HG02973 (cell line): ENCODE measurements at regions not wholly inside any gene's neighbourhood (a gene's known extent, or its start where the extent isn't known, plus 50 kb on each side); places are given as distances from the start of the nearest gene placed in this dataset.
"Not testable (repeated sequence)": the region's sequence is repeated elsewhere in the genome, so short reads cannot be mapped to it uniquely, and the experiment has no call there.

Experiments
- ATAC-seq: cut with Tn5 transposase; IDR thresholded peaks from one replicate; pipeline ENCODE4 v1.9.1; 2021; ENCODE audit warnings: moderate library complexity; ENCODE audit not compliant: unreplicated experiment

DNA sequence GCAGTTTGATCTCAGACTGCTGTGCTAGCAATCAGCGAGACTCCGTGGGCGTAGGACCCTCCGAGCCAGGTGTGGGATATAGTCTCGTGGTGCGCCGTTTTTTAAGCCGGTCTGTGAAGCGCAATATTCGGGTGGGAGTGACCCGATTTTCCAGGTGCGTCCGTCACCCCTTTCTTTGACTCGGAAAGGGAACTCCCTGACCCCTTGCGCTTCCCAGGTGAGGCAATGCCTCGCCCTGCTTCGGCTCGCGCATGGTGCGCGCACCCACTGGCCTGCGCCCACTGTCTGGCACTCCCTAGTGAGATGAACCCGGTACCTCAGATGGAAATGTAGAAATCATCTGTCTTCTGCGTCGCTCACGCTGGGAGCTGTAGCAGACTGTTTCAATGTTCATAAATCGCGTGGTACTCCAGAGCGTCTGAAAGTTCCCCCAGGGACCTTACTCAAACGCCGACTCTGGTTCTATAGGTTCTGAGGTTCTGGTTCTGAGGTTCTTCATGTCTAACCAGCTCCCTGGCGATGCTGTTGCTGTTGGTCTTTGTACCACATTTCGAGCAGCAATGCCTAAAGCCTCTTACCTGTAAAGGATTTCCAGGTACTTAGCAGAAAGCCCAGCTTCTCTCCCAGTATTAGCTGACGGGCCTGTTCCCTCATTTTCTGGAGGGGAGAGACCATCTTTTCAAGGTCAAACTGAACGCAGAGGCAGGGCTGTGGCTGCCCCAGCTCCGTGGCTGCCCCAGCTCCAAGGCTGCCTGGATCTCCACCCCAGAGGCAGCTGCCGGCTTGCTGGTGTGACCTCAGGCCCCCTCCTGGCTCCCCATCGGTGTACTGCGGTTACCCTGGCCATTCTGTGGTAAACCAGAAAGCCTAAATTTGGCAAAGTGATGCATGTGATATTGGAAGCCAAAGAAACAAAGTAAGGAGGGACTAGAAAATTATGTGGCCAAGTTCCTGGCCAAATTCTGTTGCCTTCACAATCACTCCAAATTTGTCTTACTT lies 207.9 kb downstream of the RAB11FIP2 start:
- not testable (repeated sequence) for ATAC-seq

DNA sequence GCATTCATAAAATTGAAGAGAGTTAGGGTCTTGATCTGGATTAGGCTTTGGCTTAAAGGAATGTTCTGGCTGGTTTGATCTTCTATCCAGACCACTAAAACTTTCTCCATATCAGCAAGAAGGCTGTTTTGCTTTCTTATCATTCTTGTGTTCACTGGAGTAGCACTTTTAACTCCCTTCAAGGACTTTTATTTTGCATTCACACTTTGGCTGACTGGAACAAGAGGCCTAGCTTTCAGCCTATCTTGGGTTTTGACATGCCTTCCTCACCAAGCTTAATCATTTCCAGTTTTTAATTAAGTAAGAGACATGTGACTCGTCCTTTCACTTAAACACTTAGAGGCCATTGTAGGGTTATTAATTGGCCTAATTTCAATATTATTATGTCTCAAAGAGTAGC lies 190.3 kb downstream of the RAB11FIP2 start:
- ATAC-seq: not testable (repeated sequence)

DNA sequence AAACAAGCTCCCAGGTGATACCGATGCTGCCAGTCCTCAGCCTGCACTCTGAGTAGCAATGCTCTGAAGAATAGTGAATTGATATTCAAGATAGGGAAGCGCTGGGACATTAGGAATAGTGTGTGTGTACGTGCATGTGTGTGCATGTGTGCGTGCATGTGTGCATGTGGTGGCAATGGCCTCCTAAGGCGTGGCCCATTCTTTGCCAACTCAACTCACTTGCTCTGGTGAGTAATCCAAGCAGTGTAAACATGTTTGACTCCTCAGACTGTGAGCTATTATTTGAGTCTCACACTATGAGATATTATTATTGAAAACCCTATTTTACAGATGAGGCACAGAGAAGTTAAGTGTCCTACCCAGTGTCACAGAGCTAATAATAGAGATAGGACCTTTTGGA lies 186.6 kb downstream of the RAB11FIP2 start:
- no peak for ATAC-seq

DNA sequence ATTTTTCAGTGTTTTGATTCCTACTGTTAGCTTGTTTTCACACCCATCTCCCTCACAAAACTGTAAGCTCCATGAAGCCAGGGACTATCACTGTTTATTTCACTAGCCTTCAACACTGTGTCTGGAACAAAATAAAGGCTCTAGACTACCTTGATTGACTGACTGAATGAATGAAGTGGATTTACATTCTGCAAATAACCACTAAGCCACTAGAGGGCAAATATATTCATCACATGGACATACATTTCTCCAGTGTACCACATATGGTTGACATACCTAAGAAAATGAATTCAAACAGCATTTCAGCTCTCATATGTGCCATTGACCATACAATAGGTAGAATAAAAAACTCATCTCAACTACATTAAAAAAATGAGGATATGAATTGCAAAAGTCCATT lies 185.9 kb downstream of the RAB11FIP2 start:
- ATAC-seq: no peak

DNA sequence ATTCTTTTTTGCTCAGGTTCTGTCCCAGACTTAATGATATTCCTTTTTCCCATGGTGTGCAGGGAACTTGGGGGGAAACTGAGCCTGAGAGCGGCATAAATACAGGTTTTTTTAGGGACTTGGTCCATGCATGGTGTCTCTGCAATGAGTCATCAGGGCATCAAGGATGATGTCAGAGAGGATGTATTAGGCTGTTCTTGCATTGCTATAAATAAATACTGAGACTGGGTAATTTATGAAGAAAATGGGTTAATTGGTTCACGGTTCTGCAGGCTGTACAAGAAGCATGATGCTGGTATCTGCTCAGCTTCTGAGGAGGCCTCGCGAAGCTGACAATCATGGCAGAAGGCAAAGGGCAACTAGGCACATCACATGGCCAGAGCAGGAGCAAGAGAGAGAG lies 185.4 kb downstream of the RAB11FIP2 start:
- no peak for ATAC-seq

DNA sequence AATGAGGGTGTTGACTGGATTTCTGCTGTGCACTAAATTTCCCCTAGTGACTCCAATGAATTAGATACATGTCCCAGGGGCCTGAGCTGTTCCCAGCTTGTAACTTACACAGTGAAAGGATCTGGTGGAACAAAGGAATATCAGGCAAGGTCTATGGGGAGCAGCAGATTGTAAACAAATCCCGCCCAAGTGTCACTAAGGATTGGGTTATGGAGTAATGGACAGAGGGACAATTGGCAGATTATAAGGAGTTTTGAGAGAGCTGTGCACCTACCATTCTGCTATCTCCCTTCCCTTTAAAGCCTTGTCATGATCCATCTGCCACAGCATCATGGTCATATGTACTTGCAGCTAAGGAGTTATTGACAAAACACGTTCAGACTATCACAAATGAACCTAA lies 183.0 kb downstream of the RAB11FIP2 start:
- no peak for ATAC-seq

DNA sequence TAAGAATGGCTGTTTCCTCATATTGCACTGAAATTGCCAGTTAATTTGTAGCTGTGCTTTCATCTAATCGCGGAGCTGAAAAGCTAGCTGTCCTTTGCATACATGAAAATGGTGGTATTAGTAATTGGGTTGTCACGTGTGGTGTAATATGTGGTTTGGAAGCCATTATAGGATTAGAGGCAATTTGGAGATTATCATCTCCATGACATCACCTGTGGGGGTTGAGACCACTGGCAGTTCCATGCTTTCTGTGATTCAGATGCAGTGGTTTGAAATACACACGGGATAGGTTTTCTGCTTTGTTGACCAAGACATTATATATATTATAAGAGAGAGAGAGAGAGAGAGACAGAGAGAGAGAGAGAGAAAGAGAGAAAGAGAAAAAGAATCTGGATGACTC lies 180.8 kb downstream of the RAB11FIP2 start:
- no peak for ATAC-seq

DNA sequence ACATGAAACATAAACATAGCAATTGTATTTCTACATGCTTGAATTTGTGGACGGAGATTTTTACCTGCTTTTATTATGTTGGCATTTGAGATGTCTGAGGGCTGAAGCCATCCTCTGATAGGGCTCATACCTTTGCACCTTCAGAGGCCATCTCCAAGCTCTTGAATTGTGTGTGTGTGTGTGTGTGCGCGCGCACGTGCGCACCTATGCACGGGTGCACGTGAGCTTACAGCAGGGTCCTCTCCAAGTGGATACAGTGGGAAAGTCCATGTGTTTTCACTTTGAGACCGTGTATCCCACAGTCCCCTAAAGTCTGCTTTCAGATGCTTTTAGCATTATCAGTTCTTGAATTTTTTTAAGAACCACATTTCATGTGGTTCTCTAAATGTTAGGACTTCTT lies 178.6 kb downstream of the RAB11FIP2 start:
- no peak for ATAC-seq

DNA sequence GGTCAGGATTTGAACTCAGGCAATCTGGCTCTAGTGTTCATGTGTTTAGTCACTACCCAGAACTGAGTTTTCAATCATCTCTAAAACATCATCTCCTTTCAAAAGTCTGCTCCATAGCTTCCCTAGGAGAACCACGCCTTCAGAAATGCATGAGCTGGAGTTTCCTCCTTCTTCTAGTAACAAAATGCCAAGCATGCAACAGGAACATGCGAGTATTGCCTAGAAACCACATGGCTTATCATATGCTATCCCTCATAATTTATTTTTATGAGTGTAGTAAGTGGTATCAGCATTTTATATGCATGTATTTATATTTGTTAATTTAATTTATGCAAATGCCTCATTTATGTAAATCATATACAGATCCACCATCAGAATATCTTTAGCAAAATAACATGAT lies 170.9 kb downstream of the RAB11FIP2 start:
- no peak for ATAC-seq

DNA sequence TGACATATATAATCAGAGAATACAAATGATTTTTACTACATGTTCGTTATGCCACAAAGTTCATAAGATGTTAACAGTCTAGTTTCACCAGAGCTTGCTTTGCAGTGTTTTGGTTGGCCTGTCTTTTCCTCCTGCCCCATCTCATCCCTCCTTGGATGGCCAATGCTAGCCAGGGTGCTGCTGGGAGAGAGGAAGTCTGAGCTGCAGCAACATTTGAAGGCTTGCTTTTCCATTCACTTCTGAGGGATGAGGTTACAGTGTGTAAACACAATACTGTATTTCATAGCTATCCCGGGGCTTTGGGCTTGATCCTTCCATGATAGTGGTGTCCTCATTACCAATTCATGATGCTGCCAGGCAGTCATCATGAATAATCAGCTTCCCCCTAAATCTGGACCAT lies 170.5 kb downstream of the RAB11FIP2 start:
- ATAC-seq: no peak

DNA sequence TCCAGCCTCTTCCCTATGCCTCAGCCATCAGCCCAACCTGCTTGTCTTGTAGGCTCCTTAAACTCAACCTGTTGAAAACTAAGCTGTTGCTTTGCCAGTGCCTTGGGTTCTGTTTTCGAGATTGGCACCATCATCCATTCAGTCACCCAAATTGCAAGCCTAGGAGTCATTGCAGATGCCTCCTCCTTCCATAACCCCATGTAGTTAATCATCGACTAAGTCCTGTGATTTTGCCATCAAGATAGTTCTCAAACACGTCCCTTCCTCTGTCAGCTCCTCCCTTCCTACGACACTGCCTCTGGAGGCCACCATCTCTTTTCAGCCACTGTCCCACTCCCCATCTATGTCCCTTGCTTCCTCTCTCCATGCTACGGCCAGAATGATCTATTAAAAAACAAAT lies 168.1 kb downstream of the RAB11FIP2 start:
- no peak for ATAC-seq

DNA sequence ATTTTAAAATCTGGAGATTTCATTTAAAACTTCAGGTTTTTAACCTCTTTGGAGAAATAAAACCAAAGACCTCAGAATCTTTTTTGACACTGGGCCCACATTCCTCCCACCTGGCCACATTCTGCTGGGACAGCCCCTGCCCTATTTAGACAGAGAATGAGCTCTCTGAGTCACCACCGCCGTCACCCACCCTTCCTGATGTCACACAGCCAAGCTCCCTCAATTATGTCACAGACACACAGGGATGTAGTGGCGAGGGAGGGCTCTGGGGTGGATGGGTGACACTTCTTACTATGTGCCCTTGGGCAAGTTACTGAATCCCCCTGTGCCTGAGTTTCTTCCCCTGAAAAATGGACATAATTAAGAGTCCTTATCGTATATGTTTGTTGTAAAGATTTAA lies 162.6 kb downstream of the RAB11FIP2 start:
- no peak for ATAC-seq

DNA sequence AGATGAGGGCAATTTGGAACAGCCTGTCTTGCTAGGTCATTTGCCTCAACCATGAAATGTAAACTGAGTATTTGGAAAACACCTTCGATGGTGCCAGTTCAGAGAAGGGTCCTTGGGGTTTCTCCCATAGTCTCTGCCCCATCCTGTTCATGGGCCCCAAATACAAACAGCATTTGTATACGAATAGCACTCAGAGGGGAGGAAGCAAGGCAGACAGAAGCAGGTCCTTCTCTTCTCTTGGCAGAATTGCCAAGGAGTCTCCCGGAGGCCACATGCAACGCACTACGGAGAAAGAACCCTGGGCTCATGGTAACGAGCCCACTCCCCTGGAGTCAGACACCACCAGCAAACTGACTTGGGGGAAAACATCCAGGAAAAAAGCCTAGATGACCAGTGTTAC lies 162.1 kb downstream of the RAB11FIP2 start:
- no peak for ATAC-seq

DNA sequence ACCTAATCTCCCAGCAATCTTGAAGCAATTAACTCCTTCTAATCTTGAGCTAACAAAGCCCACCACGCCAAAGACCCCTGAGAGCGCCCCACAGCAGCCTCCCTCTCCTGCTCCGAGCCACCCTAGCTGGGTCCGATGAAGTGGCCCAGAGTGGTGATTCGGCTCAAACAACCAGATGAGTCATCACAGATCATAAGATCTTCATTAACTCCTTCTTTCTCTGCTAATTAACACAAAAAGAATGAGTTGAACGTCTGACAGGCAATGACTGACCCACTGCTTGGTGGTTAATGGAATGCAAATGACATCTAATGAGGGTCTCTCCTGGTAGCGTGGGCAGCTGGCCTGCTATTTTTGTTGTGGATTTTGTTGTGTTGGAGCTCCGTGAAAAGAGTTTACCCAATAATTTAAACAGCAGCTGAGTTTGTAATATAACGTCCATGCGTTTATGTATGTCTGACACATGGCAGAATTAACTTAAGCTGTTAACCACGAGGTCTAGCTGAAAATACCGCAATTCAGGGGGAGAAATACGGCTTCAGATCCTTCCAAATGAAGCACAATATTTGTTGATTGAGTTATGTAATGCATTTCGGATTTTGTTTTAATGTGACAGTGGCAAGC lies 161.4 kb downstream of the RAB11FIP2 start:
- ATAC-seq: no peak

DNA sequence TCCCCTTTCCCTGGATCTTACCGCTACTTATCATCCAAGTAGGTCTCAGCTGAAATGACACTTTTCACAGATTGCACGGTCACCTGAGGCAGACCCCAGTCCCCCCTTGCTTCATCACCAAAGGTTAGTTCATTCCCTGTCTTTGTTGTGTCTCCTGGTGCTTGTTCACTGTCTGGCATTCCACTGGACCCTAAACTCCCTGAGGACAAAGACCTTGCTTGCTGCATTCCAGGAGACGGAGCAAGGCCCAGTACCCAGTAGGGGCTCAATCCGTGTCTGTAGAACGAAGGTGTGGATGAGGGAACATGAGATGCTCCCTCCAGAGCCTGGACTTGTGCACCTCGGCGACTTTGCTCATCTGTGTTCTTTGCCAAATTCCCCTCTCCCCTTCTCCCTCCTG lies 160.0 kb downstream of the RAB11FIP2 start:
- no peak for ATAC-seq

DNA sequence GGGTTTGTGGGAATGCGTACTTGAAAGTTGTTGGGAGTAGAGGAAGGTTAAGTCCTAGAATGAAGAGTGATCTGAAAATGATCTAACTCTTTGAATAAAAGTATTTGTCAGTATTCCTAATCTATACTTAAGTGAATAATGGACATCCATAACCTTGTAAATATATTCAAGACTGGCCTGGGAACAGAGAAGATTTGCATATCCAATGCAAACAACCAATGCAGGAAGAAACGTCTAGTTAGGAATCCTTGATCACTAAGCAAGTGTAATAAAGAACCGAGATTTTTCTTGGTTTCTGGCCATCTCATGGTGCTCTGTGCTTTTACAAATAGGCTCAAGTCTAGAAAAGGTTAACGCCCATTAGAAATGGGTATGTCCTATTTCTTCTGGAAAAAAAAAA lies 157.1 kb downstream of the RAB11FIP2 start:
- ATAC-seq: no peak

DNA sequence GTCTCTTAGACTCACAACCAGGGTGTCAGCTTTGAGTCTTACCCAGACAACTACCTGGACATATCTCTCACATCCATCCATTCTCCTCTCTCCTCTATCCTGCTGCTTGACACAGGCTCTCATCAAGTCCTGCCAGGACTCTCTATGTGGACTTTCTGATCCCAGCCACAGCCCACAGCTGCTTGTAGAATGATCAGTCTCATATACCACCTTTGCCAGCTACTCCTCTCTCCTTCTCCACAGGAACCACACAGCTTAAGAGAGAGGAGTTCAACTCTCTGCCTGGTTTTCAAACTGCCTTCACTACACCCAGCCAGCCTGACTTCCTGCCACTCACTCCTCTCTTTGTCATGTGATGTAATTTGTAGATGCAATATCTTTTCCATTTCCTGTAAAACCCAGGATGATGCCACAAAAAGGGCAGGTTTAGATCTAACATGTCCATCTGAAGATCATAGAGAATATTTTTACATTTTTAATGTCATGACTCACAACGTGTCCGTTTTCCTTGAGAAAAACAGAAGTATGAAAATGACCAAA lies 154.0 kb downstream of the RAB11FIP2 start:
- no peak for ATAC-seq

DNA sequence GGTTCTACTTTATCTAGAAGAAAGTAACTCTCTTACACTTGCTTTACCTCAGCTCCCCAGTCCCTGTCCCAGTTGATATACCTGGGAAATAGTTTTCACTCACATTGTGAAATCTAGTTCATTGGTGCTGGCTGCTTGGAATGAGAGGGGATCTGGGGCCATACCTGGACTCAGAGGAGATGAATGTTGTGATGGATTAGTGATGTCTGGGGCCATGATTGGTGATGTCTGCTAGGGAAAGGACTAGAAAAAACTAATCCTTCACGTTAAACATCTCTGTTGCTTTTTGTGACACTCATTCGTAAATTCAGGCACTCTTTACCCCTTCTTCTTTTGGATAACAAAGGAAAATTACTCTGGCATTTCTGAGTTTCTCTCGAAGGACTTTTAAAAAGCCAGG lies 152.4 kb downstream of the RAB11FIP2 start:
- ATAC-seq: no peak

DNA sequence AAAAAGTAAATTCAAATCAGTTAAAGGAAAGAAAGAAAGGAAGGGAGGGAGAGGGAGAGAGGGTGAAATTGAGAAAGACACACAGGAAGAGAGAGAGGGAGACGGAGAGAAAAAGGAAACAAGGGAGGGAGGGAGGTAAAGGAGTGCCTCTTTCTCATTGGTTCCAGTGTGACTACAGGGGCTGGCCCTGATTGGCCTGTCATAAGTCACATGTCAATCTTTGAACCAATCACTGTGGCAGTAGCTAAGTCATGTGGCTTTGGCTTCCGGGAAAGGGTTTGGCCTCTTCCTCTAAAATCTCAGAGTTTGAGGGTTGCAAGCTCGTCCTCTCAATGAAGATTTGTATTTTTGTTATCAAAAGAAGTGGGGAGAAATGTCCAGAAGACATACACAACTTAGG lies 150.2 kb downstream of the RAB11FIP2 start:
- no peak for ATAC-seq

DNA sequence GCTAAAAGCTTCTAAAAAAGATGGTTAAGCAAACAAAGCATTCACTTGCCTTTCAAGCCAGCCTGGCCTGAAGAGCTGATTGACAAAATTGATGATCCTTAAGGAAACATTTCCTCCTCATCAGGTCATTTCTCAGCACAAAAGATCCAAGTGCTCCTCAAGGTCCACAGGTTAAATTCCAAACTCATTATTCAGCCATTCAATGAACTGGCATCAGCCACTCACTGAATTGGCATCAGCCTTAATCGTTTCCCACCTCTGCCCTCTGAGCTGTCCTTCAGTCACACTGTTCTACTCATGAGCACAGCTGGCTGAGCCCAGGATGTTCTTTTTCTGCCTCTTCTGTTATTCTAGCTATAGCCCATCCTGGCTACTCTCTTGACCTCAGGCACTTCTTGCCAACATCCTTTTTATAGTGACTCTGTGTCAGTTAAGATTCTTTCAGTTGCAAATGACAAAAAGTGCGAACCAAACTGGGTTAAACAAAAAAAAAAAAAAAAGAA lies 147.5 kb downstream of the RAB11FIP2 start:
- ATAC-seq: no peak

DNA sequence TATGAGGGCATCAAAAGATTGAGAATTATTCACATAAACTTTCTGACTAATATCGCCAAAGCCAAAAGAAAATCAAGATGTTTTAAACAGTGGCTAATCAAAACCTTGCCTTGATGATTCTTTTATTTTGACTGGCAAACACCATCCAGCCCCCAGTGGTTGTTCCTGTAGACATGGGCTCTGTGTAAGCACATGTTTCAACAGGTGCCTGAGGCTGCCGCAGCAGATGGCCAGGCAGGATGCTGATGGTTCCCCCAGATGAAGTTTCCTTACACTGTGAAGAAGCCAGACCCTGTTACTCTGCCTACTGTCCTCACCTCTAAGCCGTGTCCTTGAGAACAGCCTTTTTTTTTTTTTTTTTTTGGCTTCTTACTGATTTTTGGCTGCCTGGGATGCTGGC lies 146.5 kb downstream of the RAB11FIP2 start:
- ATAC-seq: no peak

DNA sequence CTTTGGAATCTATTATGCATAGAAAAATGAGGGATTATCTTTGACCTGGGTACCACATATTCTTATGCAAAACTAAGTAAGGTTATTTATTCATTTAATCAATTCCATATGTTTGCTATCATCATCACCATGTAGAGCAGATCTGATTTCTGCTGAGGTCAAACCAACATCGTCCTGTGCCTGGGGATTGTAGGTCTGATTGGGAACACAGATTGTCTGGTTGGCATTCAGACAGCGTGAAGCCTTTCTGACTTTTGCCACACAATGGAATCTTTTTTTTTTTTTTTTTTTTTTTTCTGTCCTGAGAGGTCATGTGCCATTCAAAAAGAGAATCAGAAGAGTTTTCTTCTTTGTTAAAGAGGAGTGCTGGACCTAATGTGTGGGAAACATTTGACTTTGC lies 142.9 kb downstream of the RAB11FIP2 start:
- no peak for ATAC-seq
